IMR-90 (cell line): ENCODE measurements at regions not wholly inside any gene's neighbourhood (a gene's known extent, or its start where the extent isn't known, plus 50 kb on each side); places are given as distances from the start of the nearest gene placed in this dataset.

Source experiments
- ATAC-seq: fragments of 200-7000 bp; cut with Tn5 transposase; 2 replicates; pipeline ENCODE4 v1.9.1; 2020; ENCODE audit warnings: low read depth, mild to moderate bottlenecking, moderate library complexity
- BruUV-seq: library from RNA; stranded (reverse); fragments of 400-500 nt; replicated peaks from 2 replicates; lab custom pipeline; 2021; lab: Mats Ljungman, UMichigan
- CTCF ChIA-PET: fragments of 300-600 bp; formaldehyde crosslinking; extraction: SDS; loops from one replicate; lab custom pipeline; 2021; ENCODE audit warnings: antibody characterized with exemption; lab: Yijun Ruan, JAX
- POLR2A ChIA-PET: fragments of 300-600 bp; sonication (Branson Sonifier 250); formaldehyde crosslinking; loops from one replicate; lab custom pipeline; 2022; ENCODE audit warnings: antibody characterized with exemption; ENCODE audit not compliant: unreplicated experiment; lab: Charles Lee
- DNase-seq: peaks from one replicate; pipeline ENCODE4 v3.0.0; 2013
- H2AFZ ChIP-seq: replicated peaks from 2 replicates; pipeline ENCODE3; 2013; ENCODE audit warnings: low read length, mild to moderate bottlenecking; ENCODE audit not compliant: poor library complexity
- H2AK5ac ChIP-seq: 2 replicates; pipeline ENCODE4 v1.6.1; 2013; ENCODE audit warnings: low read depth, low read length, inconsistent platforms
- H2AK9ac ChIP-seq: replicated peaks from 2 replicates; pipeline ENCODE3; 2013; ENCODE audit warnings: mild to moderate bottlenecking, low read depth, low read length, moderate library complexity; ENCODE audit not compliant: poor library complexity
- H2BK120ac ChIP-seq: 2 replicates; pipeline ENCODE4 v1.6.1; 2013; ENCODE audit warnings: low read depth, low read length, inconsistent platforms
- H2BK15ac ChIP-seq: 3 replicates; pipeline ENCODE4 v1.6.1; 2013; ENCODE audit warnings: low read depth, low read length, inconsistent platforms
- H2BK20ac ChIP-seq: 2 replicates; pipeline ENCODE4 v1.6.1; 2013; ENCODE audit warnings: low read depth, mild to moderate bottlenecking, inconsistent platforms, low read length, moderate library complexity
- H2BK5ac ChIP-seq: 2 replicates; pipeline ENCODE4 v1.6.1; 2013; ENCODE audit warnings: mild to moderate bottlenecking, low read depth, low read length, inconsistent platforms; ENCODE audit not compliant: poor library complexity, severe bottlenecking
- H3K14ac ChIP-seq: replicated peaks from 2 replicates; pipeline ENCODE4 v1.6.1; 2013; ENCODE audit warnings: low read depth, low read length, inconsistent platforms
- H3K18ac ChIP-seq: 2 replicates; pipeline ENCODE4 v1.6.1; 2013; ENCODE audit warnings: low read depth, low read length, control low read depth
- H3K23ac ChIP-seq: 2 replicates; pipeline ENCODE4 v1.6.1; 2013; ENCODE audit warnings: low read depth, low read length, inconsistent platforms
- H3K27ac ChIP-seq: 2 replicates; pipeline ENCODE4 v1.5.1; 2013; ENCODE audit warnings: mild to moderate bottlenecking, control low read depth, low read length; ENCODE audit not compliant: insufficient read depth
- H3K27me3 ChIP-seq: 2 replicates; pipeline ENCODE4 v1.6.1; 2013; ENCODE audit warnings: low read length; ENCODE audit not compliant: control insufficient read depth, insufficient read depth
- H3K36me3 ChIP-seq: 2 replicates; pipeline ENCODE4 v1.6.1; 2013; ENCODE audit warnings: low read length, mixed read lengths; ENCODE audit not compliant: control insufficient read depth, insufficient read depth
- H3K4ac ChIP-seq: 2 replicates; pipeline ENCODE4 v1.6.1; 2013; ENCODE audit warnings: low read depth, low read length, inconsistent platforms
- H3K4me1 ChIP-seq: 2 replicates; pipeline ENCODE4 v1.6.1; 2013; ENCODE audit warnings: low read length, mixed read lengths; ENCODE audit not compliant: control insufficient read depth, insufficient read depth
- H3K4me2 ChIP-seq: 2 replicates; pipeline ENCODE4 v1.6.1; 2013; ENCODE audit warnings: low read depth, mild to moderate bottlenecking, control low read depth, low read length, moderate library complexity
- H3K4me3 ChIP-seq: 2 replicates; pipeline ENCODE4 v1.5.1; 2013; ENCODE audit warnings: low read depth, mild to moderate bottlenecking, control low read depth, low read length, moderate library complexity; ENCODE audit not compliant: insufficient read depth
- H3K56ac ChIP-seq: 2 replicates; pipeline ENCODE4 v1.6.1; 2013; ENCODE audit warnings: low read length, inconsistent platforms; ENCODE audit not compliant: insufficient read depth; ENCODE audit errors: extremely low read depth
- H3K79me1 ChIP-seq, 2 experiments: 2 replicates each; pipeline ENCODE4 v1.6.1; 2013; ENCODE audit warnings: low read length in 2 of 2, inconsistent platforms in 1 of 2, low read depth in 1 of 2
- H3K9ac ChIP-seq: 2 replicates; pipeline ENCODE4 v1.6.1; 2013; ENCODE audit warnings: low read depth, low read length, control low read depth
- H3K9me1 ChIP-seq: 2 replicates; pipeline ENCODE4 v1.6.1; 2013; ENCODE audit warnings: low read length, inconsistent platforms; ENCODE audit not compliant: insufficient read depth
- H3K9me3 ChIP-seq: 2 replicates; pipeline ENCODE4 v1.6.1; 2013; ENCODE audit warnings: low read length; ENCODE audit not compliant: control insufficient read depth, insufficient read depth
- H4K20me1 ChIP-seq: 2 replicates; pipeline ENCODE4 v1.6.1; 2013; ENCODE audit warnings: low read length, inconsistent platforms; ENCODE audit not compliant: insufficient read depth
- H4K5ac ChIP-seq: 2 replicates; pipeline ENCODE4 v1.6.1; 2013; ENCODE audit warnings: mild to moderate bottlenecking, low read depth, low read length, control low read depth
- H4K8ac ChIP-seq, 2 experiments: 2 replicates each; pipeline ENCODE4 v1.6.1; 2013; ENCODE audit warnings: low read depth in 2 of 2, low read length in 2 of 2, control low read depth in 1 of 2, inconsistent platforms in 1 of 2
- H4K91ac ChIP-seq: 2 replicates; pipeline ENCODE4 v1.6.1; 2013; ENCODE audit warnings: low read depth, low read length, inconsistent platforms; ENCODE audit not compliant: insufficient read depth
- BHLHE40 ChIP-seq: fragments of 150-350 bp; IDR thresholded peaks from 2 replicates; pipeline ENCODE4 v1.6.1; 2016; ENCODE audit warnings: mild to moderate bottlenecking, low read depth, low read length
- CEBPB ChIP-seq: IDR thresholded peaks from 2 replicates; pipeline ENCODE4 v1.6.1; 2012; ENCODE audit warnings: low read depth, low read length, improper control_type of control experiment
- CHD1 ChIP-seq: IDR thresholded peaks from 2 replicates; pipeline ENCODE4 v1.6.1; 2012; ENCODE audit warnings: low read depth, low read length, improper control_type of control experiment
- FOS ChIP-seq: fragments of 150-350 bp; IDR thresholded peaks from 2 replicates; pipeline ENCODE4 v1.6.1; 2016; ENCODE audit warnings: low read depth, low read length
- MAFK ChIP-seq: IDR thresholded peaks from 2 replicates; pipeline ENCODE4 v1.6.1; 2012; ENCODE audit warnings: low read depth, low read length, improper control_type of control experiment
- MAZ ChIP-seq: IDR thresholded peaks from 2 replicates; pipeline ENCODE4 v1.6.1; 2012; ENCODE audit warnings: low read depth, mild to moderate bottlenecking, low read length, improper control_type of control experiment, moderate library complexity, borderline replicate concordance
- MXI1 ChIP-seq: IDR thresholded peaks from 2 replicates; pipeline ENCODE4 v1.6.1; 2012; ENCODE audit warnings: low read depth, mild to moderate bottlenecking, low read length, moderate library complexity, borderline replicate concordance
- NFE2L2 ChIP-seq: fragments of 150-350 bp; IDR thresholded peaks from 2 replicates; pipeline ENCODE4 v1.6.1; 2016; ENCODE audit warnings: low read depth, mild to moderate bottlenecking, low read length
- POLR2A ChIP-seq: IDR thresholded peaks from 2 replicates; pipeline ENCODE4 v1.6.1; 2012; ENCODE audit warnings: mild to moderate bottlenecking, low read depth, low read length
- RAD21 ChIP-seq: IDR thresholded peaks from 2 replicates; pipeline ENCODE4 v1.6.1; 2012; ENCODE audit warnings: low read length, improper control_type of control experiment
- RCOR1 ChIP-seq: IDR thresholded peaks from 2 replicates; pipeline ENCODE4 v1.6.1; 2012; ENCODE audit warnings: mild to moderate bottlenecking, low read length, improper control_type of control experiment; ENCODE audit not compliant: insufficient replicate concordance
- RFX5 ChIP-seq: IDR thresholded peaks from 2 replicates; pipeline ENCODE4 v1.8.0; 2012; ENCODE audit warnings: low read depth, mild to moderate bottlenecking, low read length, moderate library complexity
- SMC3 ChIP-seq: fragments of 150-350 bp; IDR thresholded peaks from 2 replicates; pipeline ENCODE4 v1.6.1; 2016; ENCODE audit warnings: low read depth, mild to moderate bottlenecking, antibody characterized with exemption, low read length, moderate library complexity
- WGBS, 2 experiments: methylation state at CpG; one replicate each; pipeline versions ENCODE4 v1.1.5 to v1.1.7; 2013; ENCODE audit warnings: missing lambda C conversion rate in 2 of 2; ENCODE audit not compliant: insufficient read length in 1 of 2; ENCODE audit errors: extremely low coverage in 2 of 2; 5-methylcytosine and 5-hydroxymethylcytosine counted together
- dilution Hi-C: fragments of 300-500 bp; cut with HindIII; formaldehyde crosslinking; loops from one replicate; pipeline ENCODE4 v1.14.3; 2018; ENCODE audit warnings: low sequenced_read_pairs; ENCODE audit not compliant: unreplicated experiment
- in situ Hi-C: fragments of 300-500 bp; cut with MboI; formaldehyde crosslinking; loops from 3 replicates; pipeline ENCODE4 v1.14.3; 2019; ENCODE audit warnings: low sequenced_read_pairs, inconsistent platforms, mixed read lengths
- intact Hi-C: fragments of 100-400 bp; cut with micrococcal nuclease; formaldehyde crosslinking; loops from 2 replicates; pipeline ENCODE4 v1.10.0; 2022
- TF ChIP-seq, protein P1 (sequence below): conservative IDR thresholded peaks from 2 replicates; pipeline ENCODE4 v1.5.1; 2012; ENCODE audit warnings: mild to moderate bottlenecking, low read depth, low read length, improper control_type of control experiment

DNA sequence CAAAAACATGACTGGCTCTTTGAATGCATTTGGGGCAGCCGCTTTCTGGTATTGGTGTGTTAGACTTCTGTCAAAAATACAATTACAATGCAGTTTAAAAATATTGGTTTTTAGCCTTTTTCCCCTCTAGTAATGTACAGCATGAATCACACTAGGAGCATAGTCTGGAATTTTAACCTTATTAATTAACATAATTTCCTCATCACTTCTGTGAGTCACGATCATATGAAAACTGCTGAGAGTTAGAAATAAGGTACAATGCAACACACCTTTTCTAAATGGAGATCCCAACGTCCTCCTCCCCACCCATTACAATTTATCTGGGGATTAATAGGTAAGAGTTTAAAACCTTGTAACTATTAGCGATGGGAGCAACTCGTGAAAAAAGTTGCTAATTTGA lies 297.1 kb upstream of the RIMS1 start:
- no peak overlapping the region for H2AK5ac ChIP-seq
- no peaks in the 10 kb centered on the region for H3K36me3 ChIP-seq
- no peaks in the 10 kb centered on the region for H3K4me1 ChIP-seq
- no peak overlapping the region for H2AFZ ChIP-seq
- H4K8ac ChIP-seq, result no peak overlapping the region
- intact Hi-C loops, result no loop called here
- H4K91ac ChIP-seq, result no peak overlapping the region
- H2BK120ac ChIP-seq, result no peak overlapping the region
- no peak overlapping the region for H2BK20ac ChIP-seq
- POLR2A ChIA-PET, result no interaction called here
- H3K18ac ChIP-seq, result no peak overlapping the region
- H3K4me2 ChIP-seq, result no peak overlapping the region
- no peak overlapping the region for H3K4me3 ChIP-seq
- no peak overlapping the region for H3K23ac ChIP-seq
- H2BK15ac ChIP-seq, result no peak overlapping the region
- in situ Hi-C loops, result no loop called here
- no peaks in the 10 kb centered on the region for H3K9me3 ChIP-seq
- no peak overlapping the region for H3K9ac ChIP-seq
- no peak overlapping the region for H3K56ac ChIP-seq
- H3K27ac ChIP-seq, result no peak overlapping the region
- DNase-seq (no peak), ATAC-seq (no peak)
- H3K14ac ChIP-seq, result no peak overlapping the region
- no peak overlapping the region for H2AK9ac ChIP-seq
- BruUV-seq, result no TSS peak
- H4K20me1 ChIP-seq, result no peaks in the 10 kb centered on the region
- H3K79me1 ChIP-seq, result no peaks in the 10 kb centered on the region
- no peak for TF ChIP-seq BHLHE40
- no peak for TF ChIP-seq MAZ
- TF ChIP-seq, protein P1, sequence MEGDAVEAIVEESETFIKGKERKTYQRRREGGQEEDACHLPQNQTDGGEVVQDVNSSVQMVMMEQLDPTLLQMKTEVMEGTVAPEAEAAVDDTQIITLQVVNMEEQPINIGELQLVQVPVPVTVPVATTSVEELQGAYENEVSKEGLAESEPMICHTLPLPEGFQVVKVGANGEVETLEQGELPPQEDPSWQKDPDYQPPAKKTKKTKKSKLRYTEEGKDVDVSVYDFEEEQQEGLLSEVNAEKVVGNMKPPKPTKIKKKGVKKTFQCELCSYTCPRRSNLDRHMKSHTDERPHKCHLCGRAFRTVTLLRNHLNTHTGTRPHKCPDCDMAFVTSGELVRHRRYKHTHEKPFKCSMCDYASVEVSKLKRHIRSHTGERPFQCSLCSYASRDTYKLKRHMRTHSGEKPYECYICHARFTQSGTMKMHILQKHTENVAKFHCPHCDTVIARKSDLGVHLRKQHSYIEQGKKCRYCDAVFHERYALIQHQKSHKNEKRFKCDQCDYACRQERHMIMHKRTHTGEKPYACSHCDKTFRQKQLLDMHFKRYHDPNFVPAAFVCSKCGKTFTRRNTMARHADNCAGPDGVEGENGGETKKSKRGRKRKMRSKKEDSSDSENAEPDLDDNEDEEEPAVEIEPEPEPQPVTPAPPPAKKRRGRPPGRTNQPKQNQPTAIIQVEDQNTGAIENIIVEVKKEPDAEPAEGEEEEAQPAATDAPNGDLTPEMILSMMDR, result no peak
- TF ChIP-seq RAD21, result no peak
- TF ChIP-seq CEBPB, result no peak
- no peak for TF ChIP-seq CHD1
- no peak for TF ChIP-seq SMC3
- TF ChIP-seq MAFK, result no peak
- no peak for TF ChIP-seq RCOR1
- no peak for TF ChIP-seq MXI1
- TF ChIP-seq RFX5, result no peak
- TF ChIP-seq FOS, result no peak
- TF ChIP-seq POLR2A, result no peak
- no peak for TF ChIP-seq NFE2L2
- H4K5ac ChIP-seq, result no peak overlapping the region
- H3K4ac ChIP-seq, result no peak overlapping the region
- no peak overlapping the region for H2BK5ac ChIP-seq
- CTCF ChIA-PET, result no interaction called here
- H3K9me1 ChIP-seq, result no peaks in the 10 kb centered on the region
- dilution Hi-C loops, result no loop called here
- H3K27me3 ChIP-seq, result peaks cover 2% of the 10 kb centered on the region; the same call in 1 of the 2 replicates
- WGBS, 2 experiments, result no CpG with 5 or more reads among the region's 5 CpGs
